ENCODE measurements at regions not wholly inside any gene's neighbourhood (a gene's known extent, or its start where the extent isn't known, plus 50 kb on each side); places are given as distances from the start of the nearest gene placed in this dataset.

- DNase-seq (ENCODE audit: low spot score in 2 of 2), result no peak
- Histone ChIP-seq H3K27me3 (no peaks in the 10 kb centered on the region), H3K27ac (no peak overlapping the region), H3K9me3 (no peaks in the 10 kb centered on the region), H3K4me3 (no peak overlapping the region), H3K36me3 (no peaks in the 10 kb centered on the region), H3K4me1 (no peaks in the 10 kb centered on the region)
- WGBS, result 75% methylated on average over 3 of the region's 3 CpGs
- TF ChIP-seq CTCF (IDR thresholded peaks at IDR 0.05), result no peak
- no peak for TF ChIP-seq POLR2AphosphoS5 (IDR thresholded peaks at IDR 0.05)
- no peak for TF ChIP-seq POLR2A (IDR thresholded peaks at IDR 0.05)
- no peak for TF ChIP-seq EP300 (IDR thresholded peaks at IDR 0.05)
Observed at GRCh38 chr4:60745800-60746571, 454.1 kb upstream of the ADGRL3 start.

- H3K36me3 ChIP-seq, result no peaks in the 10 kb centered on the region
- H3K27ac ChIP-seq, result no peak overlapping the region
- no peaks in the 10 kb centered on the region for H3K9me3 ChIP-seq
- 89% methylated on average over 4 of the region's 4 CpGs for WGBS
- H3K4me1 ChIP-seq, result no peaks in the 10 kb centered on the region
- TF ChIP-seq EP300 (IDR thresholded peaks at IDR 0.05) (no peak), POLR2AphosphoS5 (IDR thresholded peaks at IDR 0.05) (no peak), POLR2A (IDR thresholded peaks at IDR 0.05) (no peak), CTCF (IDR thresholded peaks at IDR 0.05) (no peak)
- H3K27me3 ChIP-seq, result no peaks in the 10 kb centered on the region
- no peak for DNase-seq (ENCODE audit: low spot score in 2 of 2)
- H3K4me3 ChIP-seq, result no peak overlapping the region
Observed at GRCh38 chr4:60750962-60751361, 449.2 kb upstream of the ADGRL3 start.

- Histone ChIP-seq H3K36me3 (no peaks in the 10 kb centered on the region), H3K27me3 (no peaks in the 10 kb centered on the region), H3K4me1 (no peaks in the 10 kb centered on the region), H3K4me3 (no peak overlapping the region), H3K9me3 (no peaks in the 10 kb centered on the region), H3K27ac (no peak overlapping the region)
- 51% methylated on average over 1 of the region's 1 CpG for WGBS
- no peak for TF ChIP-seq POLR2AphosphoS5 (IDR thresholded peaks at IDR 0.05)
- no peak for TF ChIP-seq EP300 (IDR thresholded peaks at IDR 0.05)
- TF ChIP-seq POLR2A (IDR thresholded peaks at IDR 0.05), result no peak
- no peak for TF ChIP-seq CTCF (IDR thresholded peaks at IDR 0.05)
- DNase-seq (ENCODE audit: low spot score in 2 of 2), result no peak
Observed at GRCh38 chr4:60757986-60758680, 442.0 kb upstream of the ADGRL3 start.

GRCh38 chr4:60759518-60760245 is 440.4 kb upstream of the ADGRL3 start:
- Histone ChIP-seq H3K27me3 (no peaks in the 10 kb centered on the region), H3K36me3 (no peaks in the 10 kb centered on the region), H3K4me1 (no peaks in the 10 kb centered on the region), H3K4me3 (no peak overlapping the region), H3K27ac (no peak overlapping the region), H3K9me3 (no peaks in the 10 kb centered on the region)
- no peak for DNase-seq (ENCODE audit: low spot score in 2 of 2)
- TF ChIP-seq CTCF (IDR thresholded peaks at IDR 0.05), result no peak
- TF ChIP-seq EP300 (IDR thresholded peaks at IDR 0.05), result no peak
- no peak for TF ChIP-seq POLR2A (IDR thresholded peaks at IDR 0.05)
- TF ChIP-seq POLR2AphosphoS5 (IDR thresholded peaks at IDR 0.05), result no peak
- 93% methylated on average over 4 of the region's 4 CpGs for WGBS

GRCh38 chr4:60780874-60781273 is 419.3 kb upstream of the ADGRL3 start:
- WGBS, result 54% methylated on average over 3 of the region's 3 CpGs
- no peaks in the 10 kb centered on the region for H3K36me3 ChIP-seq
- H3K27me3 ChIP-seq, result no peaks in the 10 kb centered on the region
- TF ChIP-seq POLR2AphosphoS5 (IDR thresholded peaks at IDR 0.05) (no peak), CTCF (IDR thresholded peaks at IDR 0.05) (no peak), EP300 (IDR thresholded peaks at IDR 0.05) (no peak), POLR2A (IDR thresholded peaks at IDR 0.05) (no peak)
- no peak overlapping the region for H3K27ac ChIP-seq
- no peak for DNase-seq (ENCODE audit: low spot score in 2 of 2)
- H3K4me1 ChIP-seq, result no peaks in the 10 kb centered on the region
- no peak overlapping the region for H3K4me3 ChIP-seq
- no peaks in the 10 kb centered on the region for H3K9me3 ChIP-seq
